HG03457 (cell line): ENCODE measurements at regions not wholly inside any gene's neighbourhood (a gene's known extent, or its start where the extent isn't known, plus 50 kb on each side); places are given as distances from the start of the nearest gene placed in this dataset.
A peak's percentile ranks its signal among the peaks of the same experiment; 100 is the strongest.
"Not testable (repeated sequence)": the region's sequence is repeated elsewhere in the genome, so short reads cannot be mapped to it uniquely, and the experiment has no call there.

Source experiments
- ATAC-seq: cut with Tn5 transposase; IDR thresholded peaks from one replicate; pipeline ENCODE4 v1.9.1; 2021; ENCODE audit warnings: moderate number of reproducible peaks; ENCODE audit not compliant: unreplicated experiment

DNA sequence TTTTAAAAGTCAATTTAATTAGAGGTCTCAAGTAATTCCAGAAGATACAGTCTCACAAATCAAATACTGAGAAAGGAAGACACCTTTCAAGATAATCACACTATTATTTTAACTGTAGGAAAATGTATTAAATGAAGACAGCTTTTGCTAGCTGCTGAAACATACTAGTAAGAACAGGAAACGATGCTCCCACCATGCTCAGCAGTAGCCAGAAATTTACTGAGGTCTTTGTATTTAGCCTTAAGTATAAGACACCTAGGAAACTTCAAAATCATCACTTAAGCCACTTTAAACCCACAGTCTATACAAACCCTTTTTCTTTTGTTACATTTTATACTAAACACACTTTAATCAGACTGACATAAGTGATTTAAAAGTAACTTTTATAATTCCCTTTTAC is 72.7 kb upstream of the NPIPB12 start:
- ATAC-seq: not testable (repeated sequence)

DNA sequence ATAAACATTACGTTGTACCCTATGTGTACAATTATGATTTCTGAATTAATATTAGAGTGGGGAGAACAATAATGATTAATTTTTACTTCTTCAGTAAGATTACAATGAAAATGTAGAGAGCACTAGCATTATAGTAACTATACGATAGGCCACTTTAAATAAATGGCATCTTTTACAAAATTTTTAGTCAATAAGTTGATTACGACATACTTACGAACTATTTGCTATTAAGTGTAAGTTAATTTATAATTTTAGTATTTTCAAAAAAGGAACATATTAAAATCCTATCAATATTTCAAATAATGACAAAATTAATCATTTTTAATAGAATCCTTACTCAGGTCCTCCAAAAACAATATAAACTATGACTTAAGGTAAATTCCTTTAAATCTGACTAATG is 75.6 kb upstream of the NPIPB12 start:
- ATAC-seq: not testable (repeated sequence)

DNA sequence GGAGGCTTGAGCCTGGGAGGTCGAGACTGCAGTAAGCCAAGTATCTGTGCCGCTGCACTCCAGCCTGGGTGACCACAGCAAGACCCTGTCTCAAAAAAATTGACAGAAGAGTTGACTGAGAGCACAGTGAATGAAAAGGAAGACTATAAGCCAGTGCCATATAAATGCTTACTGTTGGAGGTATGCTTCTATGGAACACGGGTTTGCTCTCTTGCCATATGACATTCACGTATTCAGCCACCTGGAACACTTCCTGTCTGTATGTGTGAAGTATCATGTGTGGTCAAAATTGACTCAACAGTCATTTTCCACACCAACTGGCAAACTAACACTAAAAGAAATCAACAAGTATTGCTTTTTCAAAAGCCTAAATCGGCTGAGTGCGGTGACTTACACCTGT is 71.1 kb upstream of the SPN start:
- not testable (repeated sequence) for ATAC-seq

DNA sequence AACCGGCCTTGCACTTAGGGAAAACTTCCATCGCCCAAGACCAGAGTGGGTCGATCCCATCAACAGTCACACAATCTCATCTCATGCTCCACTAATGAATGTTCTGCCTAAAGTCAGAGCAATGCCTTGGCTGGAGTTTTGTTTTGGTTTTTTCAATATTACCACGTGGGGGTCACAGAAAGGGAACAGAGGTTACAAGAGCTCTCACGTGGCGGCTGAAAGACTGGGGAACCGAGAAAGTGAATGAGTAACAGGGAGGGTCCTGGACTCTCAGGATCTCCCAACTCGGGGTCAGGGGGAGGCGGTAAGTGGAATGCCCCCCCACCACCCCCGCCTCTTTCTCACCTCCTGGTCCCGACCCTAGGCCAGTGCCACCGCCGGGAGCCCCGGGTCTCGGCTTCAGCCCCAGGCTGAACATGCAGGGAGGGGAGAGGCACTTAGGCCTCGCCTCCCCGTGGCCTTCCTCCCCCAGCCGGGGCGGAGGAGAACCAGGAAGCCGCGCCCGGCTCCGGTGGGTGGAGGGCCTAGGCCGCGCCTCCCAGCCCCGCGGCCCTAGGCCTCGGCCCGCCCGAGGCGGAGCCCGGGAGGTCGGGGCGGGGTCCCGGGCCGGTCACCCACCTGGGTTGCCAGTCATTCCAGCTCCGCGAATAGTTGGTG is 68.7 kb upstream of the SPN start:
- ATAC-seq: not testable (repeated sequence)

DNA sequence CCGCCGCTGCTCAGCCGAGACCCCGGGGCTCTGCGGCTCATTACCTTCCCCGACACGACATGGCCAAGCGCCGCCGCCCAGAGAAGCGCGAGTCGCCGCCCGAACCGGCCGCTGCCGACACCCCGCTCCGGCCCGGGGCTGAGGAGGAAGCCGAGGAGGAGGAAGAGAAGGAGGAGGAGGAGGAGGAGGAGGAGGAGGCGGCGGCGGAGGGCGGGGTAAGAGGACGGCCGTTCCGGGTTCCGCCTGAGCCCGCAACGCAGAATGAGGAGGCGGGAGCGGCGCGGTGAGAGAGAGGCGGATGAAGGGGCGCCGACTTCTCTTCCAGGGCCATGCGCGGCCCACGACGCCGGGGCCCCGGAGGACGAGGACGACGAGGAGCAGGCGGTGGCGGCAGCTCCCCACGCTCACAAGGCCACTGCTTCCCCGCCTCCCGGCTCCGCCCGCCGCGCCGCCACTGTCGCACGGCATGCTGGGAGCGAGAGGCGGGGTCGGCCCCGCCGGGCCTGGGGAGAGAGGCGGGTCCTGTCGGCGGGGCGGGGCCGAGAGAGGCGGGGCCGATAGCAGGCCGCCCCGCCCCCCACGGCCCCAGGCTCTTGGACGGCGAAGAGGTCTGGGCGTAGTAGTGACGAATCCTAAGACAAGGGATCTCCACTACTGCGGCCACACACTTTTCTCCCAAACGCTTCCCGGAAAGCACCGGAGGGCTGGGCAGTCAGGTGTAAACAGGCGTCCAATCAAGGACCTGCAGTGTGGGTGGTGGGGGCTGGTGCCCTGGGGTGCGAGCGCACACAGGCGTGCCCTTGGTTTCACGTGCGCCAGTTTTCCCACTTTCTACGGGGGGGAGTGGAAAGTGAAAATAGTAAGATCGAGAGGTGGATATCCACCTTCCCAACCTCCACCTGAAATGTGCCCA is 67.9 kb upstream of the SPN start:
- peak; percentile 62 for ATAC-seq

DNA sequence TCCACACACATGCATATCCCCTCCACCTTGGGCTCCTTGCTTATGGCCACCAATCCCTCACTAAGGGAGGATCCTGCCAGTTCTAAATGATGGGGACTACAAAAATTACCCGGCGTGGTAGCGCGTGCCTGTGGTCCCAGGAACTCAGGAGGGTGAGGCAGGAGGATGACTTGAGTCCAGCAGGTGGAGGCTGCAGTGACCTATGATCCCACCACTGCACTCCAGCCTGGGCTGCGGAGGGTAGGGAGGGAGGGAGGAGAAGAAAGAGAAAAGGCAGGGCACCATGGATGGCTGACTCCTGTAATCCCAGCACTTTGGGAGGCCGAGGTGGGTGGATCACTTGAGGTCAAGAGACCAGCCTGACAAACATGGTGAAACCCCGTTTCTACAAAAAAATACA is 66.0 kb upstream of the SPN start:
- not testable (repeated sequence) for ATAC-seq

DNA sequence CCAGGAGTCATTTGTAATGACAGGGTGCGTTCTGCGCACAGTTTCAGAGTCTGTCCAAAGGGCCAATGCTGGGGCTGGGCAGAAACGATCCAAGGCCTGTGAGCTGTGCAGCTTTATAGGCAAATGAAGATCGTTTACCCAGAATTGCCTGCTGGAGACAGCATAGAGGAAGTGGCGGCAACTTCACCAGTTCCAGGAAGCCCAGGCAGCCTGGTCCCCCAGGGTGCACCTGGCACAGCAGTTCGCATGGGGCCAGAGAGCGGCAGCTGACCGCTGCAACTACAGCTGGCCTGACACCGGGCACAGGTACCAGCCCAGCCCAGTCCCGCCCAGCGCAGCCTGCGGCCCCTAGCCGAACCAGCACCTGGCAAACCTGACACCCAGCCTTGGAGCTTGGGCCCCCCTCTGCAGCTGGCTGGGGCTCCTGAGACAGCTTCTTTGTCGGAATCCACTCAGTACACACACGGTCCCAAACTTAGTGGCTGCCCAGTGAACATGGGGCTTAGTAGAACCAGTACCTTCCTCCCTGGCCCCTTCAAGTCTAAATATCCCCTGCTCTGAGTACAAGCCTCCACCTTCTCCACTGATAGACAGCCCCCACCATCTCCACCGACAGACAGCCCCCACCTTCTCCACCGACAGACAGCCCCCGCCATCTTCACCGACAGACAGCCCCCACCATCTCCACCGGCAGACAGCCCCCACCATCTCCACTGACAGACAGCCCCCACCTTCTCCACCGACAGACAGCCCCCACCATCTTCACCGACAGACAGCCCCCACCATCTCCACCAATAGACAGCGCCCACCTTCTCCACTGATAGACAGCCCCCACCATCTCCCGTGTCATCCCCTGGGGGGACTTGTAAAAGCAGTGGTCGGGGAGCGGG is 62.7 kb upstream of the SPN start:
- not testable (repeated sequence) for ATAC-seq

DNA sequence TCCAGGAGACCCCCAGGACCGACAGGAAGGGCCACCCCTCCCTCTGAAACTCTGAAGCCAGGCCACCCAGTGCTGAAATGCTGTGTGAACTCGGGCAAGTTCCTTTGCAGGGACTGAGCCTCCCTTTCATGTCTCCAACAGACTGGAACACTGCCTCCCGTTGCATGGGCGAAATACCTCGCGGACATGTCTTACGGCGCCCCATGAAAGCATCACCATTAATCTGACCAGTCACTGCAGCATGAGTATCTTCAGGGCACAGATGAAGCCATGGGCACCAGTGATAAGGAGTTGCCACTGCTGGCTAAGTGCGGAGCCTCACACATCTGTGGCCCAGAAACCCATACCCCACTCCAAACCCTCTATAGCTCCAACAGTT is 60.8 kb upstream of the SPN start:
- ATAC-seq: not testable (repeated sequence)

DNA sequence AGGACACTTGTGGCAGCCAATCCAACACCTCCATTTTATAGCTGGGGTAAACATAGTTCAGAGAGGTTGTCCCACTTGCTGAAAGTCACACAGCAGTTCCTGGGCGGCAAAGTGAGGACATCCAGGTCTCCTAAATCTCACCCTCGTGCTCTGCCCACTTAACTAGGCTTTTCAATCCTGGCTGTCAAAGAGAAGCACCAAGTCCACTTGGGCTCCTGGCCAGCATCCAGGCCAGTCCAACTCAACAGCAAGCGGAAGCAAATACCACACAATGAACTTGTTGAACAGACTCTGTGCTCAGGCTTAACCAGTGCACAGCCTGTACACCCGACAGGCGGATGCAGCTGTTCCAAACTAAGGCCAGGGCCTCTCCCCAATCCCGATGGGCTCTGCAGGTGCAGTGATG is 60.4 kb upstream of the SPN start:
- ATAC-seq: not testable (repeated sequence)

DNA sequence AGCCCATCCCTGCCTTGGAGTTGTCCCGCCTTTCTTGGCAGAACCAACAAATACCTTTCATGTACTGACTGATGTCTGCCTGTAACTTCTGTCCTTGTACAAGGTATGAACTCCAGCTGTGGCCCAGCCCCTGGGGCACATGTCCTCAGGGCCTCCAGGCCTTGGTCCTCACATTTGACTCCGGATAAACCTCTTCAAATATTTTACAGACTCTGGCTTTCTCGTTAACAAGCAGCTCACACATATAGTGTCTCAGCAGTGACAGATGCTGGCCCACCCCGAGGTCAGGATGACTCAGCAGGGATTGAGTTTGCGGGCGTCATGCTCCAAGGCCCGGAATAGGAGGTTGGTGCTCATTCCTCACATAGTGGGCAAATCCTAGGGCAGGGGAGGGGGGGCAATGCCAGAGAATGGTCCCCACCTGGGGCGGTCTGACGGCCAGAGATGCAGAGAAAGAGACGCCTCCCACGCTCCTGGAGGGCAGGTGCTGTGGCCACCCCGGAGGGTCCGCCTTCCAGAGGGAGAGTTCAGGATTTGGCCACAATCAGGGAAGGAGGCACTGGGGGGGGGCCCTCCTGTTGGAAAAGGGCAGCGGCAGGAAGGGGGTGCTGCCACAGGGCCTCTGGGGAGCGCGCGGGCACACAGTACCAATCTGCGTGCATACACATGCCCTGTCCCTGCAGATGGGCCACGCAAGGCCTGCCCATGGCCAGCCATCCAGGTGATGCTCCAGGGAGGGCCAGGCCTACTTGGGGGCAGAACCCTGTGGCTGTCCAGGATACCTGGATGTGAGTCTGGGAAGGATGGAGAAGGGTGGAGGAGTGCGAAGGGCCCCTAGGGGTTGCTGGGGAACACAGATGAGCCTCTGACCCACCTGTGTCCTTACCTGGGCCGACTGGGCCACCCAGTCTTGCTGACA is 58.2 kb upstream of the SPN start:
- ATAC-seq: not testable (repeated sequence)

DNA sequence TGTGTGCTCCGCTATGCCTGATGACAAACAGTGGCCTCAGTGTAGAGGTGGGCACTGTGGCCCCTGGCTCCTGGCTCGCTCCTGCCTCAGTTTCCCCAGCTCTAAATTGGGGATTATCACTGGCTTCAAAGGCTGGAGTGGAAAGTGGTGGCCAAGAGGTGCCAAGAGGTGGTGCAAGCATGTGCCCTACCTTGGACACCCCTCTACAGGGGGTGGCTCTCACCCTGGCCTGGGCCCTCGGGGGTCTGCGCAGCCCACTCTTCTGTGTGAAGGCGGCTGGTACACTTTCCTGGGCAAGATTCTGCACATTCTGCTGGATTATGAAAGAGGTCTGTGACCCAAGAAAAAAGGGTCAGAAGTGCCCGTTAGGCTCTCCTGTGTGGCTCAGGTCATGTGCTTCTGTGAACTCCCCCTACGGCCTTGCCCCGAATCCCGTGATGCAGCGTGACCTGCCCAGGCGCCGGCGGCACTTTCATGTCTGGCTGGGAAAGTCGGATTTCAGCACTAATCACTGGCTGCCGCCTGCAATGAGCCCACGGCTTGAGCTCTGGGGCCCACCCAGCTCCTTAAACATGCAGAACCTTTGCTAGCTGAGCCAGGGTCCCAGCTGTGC is 57.3 kb upstream of the SPN start:
- ATAC-seq: not testable (repeated sequence)

DNA sequence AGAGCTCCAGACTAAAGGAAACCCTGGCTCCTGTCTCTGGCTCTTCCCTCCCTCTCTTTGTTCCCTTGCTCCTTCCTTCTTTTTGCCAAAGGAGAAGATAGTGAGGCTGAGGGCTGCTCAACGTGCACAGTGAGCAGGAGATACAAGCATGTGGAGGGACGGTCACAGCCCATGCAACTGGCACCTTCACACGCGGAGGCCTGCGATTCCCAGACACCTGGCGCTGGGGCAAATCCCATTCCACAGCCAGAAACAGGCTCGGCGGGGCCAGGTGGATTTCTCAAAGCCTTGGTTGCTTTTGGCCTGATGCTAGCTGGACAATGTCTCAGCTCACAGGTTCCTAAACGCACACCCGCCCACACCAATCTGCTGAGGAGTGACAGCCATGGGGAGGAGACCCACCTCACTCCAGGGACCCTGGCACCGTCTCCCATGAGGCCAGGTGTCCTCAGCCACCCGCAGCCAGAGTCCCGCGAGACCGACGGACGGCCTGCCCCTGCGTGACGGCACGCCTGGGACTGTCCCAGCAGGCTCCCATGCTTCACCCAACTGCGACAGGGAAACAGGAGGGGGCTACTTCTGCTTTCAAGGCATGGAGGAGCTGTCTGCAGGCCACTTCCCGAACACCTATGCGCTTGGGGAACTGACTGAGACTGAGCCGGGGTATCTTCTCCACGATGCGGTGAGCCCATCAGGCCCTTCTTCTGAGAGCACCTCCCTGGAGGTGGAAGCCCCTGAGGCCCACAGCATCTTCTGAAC is 56.2 kb upstream of the SPN start:
- ATAC-seq: not testable (repeated sequence)

DNA sequence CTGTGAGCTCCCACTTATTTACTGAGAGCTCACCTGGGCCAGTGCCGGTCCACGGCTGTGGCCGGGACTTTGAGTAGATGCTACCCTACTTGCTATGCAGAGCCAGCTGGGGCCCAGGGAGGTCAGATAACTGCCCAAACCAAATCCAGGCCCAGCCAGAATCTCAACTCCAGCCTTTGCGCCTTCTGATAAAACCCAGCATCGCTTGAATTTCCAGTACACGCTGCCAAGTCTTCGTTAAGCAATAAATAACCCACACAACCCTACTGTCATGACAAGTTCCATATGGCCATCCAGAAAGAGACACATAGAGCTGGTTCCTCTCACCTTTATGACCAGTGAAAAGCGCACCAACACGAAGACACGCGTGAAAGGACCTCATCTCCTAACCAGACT is 55.6 kb upstream of the SPN start:
- not testable (repeated sequence) for ATAC-seq

DNA sequence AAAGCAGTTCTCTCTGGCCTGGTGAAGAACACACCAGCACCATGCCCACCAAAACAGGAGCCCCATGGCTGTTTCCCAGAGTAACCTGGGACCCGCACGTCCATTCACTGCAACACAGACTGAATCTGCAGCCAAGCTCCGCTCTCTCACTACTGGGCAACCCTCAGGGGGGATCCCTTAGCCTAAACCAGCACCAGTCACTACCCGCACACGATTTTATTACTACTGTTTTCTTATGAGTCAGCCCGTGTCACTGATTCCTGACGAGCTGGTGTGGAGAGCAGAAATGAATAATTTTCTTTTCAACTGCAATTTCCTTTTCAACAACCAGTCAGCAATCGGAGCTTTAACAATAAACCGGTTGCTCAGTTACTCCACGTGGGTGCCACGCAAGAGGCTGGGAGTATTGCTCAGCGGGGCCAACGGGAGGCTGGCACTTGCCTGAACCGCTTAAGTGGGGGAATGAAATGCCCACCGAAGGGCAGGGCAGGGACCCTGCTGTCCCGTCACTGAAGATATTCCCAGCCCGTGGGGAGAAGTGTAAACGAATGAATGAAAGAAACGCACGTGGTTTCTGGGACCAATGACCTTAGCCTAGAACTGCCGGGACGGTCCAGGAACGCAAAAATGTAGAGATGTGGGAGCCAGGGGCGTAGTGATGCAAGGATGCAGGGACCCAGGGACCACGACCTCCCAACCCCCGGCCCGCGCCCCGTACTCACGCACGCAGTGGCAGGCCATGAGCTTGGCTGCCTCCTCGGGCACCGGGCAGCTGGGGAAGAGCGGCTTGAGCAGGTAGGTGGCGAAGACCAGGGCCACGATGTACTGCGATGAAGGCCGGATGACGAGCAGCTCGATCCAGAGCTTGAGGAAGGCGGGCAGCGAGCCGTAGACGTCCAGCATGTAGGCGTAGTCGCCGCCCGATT is 50.4 kb upstream of the SPN start:
- peak; percentile 42 for ATAC-seq
